Adrenal gland (tissue), 9 donors: ENCODE measurements at regions not wholly inside any gene's neighbourhood (a gene's known extent, or its start where the extent isn't known, plus 50 kb on each side); places are given as distances from the start of the nearest gene placed in this dataset.
A peak's percentile ranks its signal among the peaks of the same experiment; 100 is the strongest.

ENCODE experiments used
- DNase-seq, 7 donors: peaks; one replicate each; pipeline ENCODE4 v3.0.0-alpha.2; 2019 to 2020
- H3K27ac ChIP-seq, 5 donors: fragments of 200-600 bp; sonication (generic) in 4 of 5; 1 replicate in 3 of 5; 2 replicates in 2 of 5; pipeline versions ENCODE4 v1.5.1 to v1.8.0; 2016 to 2020; ENCODE audit warnings: mild to moderate bottlenecking in 1 of 5
- H3K27me3 ChIP-seq: fragments of 200-600 bp; 2 replicates; pipeline ENCODE4 v1.8.0; 2021
- H3K36me3 ChIP-seq, 2 donors: fragments of 200-600 bp; replicated peaks in 1 of 2; 1 replicate in 1 of 2; 2 replicates in 1 of 2; pipeline versions ENCODE4 v1.5.1 to v1.8.0; 2018 to 2022
- H3K4me1 ChIP-seq, 2 donors: fragments of 200-600 bp; replicated peaks in 1 of 2; 1 replicate in 1 of 2; 2 replicates in 1 of 2; pipeline versions ENCODE4 v1.5.1 to v1.8.0; 2018 to 2021
- H3K4me3 ChIP-seq, 4 donors: fragments of 200-600 bp; sonication (generic) in 3 of 4; one replicate each; pipeline ENCODE4 v1.5.1; 2016 to 2018
- H3K9me3 ChIP-seq, 3 donors: fragments of 200-600 bp; sonication (generic) in 1 of 3; replicated peaks in 1 of 3; 1 replicate in 2 of 3; 2 replicates in 1 of 3; pipeline versions ENCODE4 v1.5.1 to v1.8.0; 2016 to 2021
- CTCF ChIP-seq, 6 experiments: fragments of 450-650 bp in 4 of 6; fragments of 200-600 bp in 2 of 6; sonication (generic) in 1 of 6; IDR thresholded peaks; 1 replicate in 5 of 6; 2 replicates in 1 of 6; pipeline versions ENCODE4 v1.5.1 to v1.8.0; 2016 to 2021; ENCODE audit warnings: antibody characterized with exemption in 6 of 6, mild to moderate bottlenecking in 2 of 6, moderate library complexity in 1 of 6
- POLR2A ChIP-seq, 2 donors: fragments of 450-650 bp; IDR thresholded peaks; one replicate each; pipeline ENCODE4 v1.6.1; 2017; ENCODE audit warnings: antibody characterized with exemption in 2 of 2, mild to moderate bottlenecking in 2 of 2, moderate library complexity in 1 of 2
- WGBS, 4 donors: extraction: QIAGEN DNeasy Blood & Tissue Kit in 2 of 4; methylation state at CpG; one replicate each; pipeline versions ENCODE4 v1.1.5 to v1.1.7; 2013 to 2017; 5-methylcytosine and 5-hydroxymethylcytosine counted together
- intact Hi-C, 2 donors: fragments of 100-400 bp; cut with DNase I; formaldehyde crosslinking; loops; one replicate each; pipeline versions ENCODE4 v1.14.1 to v1.15.0; 2022 to 2023
- donor health status: healthy with polysubstance abuse.
- donor health status: Bipolar disorder and iron deficiency.
- donor health status: DM: yes; HTN: yes; CAD: no.
- donor health status: DM: no; HTN: no; CAD: no.
- donor health status: DM: no; HTN: no; CAD: no.

GRCh38 chr15:57861034-57861638 lies 154.6 kb downstream of the POLR2M start:
- Histone ChIP-seq H3K36me3 (no peaks in the 10 kb centered on the region), H3K27me3 (no peaks in the 10 kb centered on the region), H3K9me3 (no peaks in the 10 kb centered on the region), H3K4me1 (no peaks in the 10 kb centered on the region), H3K27ac (no peak overlapping the region), H3K4me3 (no peak overlapping the region)
- DNase-seq: peak in 6 of 7 donors; percentile 17 to 62 (median 40)
- no peak for TF ChIP-seq POLR2A (IDR thresholded peaks at IDR 0.05)
- peak; percentile 73 to 90 (median 80) for TF ChIP-seq CTCF (IDR thresholded peaks at IDR 0.05)
- 13 to 21% (median 17%) methylated on average over 6 of the region's 6 CpGs for WGBS, 4 donors
- intact Hi-C loops: loop anchor here in 1 of 2 donors (10.0 kb wide), 2 partner anchors 286 to 324 kb away; no protein-coding TSS in a partner anchor

GRCh38 chr15:57861815-57862586 lies 155.5 kb downstream of the POLR2M start:
- Histone ChIP-seq H3K4me1 (no peaks in the 10 kb centered on the region), H3K27me3 (peaks cover 2% of the 10 kb centered on the region), H3K27ac (no peak overlapping the region), H3K36me3 (no peaks in the 10 kb centered on the region), H3K9me3 (no peaks in the 10 kb centered on the region), H3K4me3 (no peak overlapping the region)
- DNase-seq: peak in 3 of 7 donors; percentile 25 to 44 (median 34)
- intact Hi-C loops: loop anchor here in 1 of 2 donors (10.0 kb wide), 2 partner anchors 287 to 323 kb away; no protein-coding TSS in a partner anchor
- WGBS, 4 donors: 42 to 58% (median 51%) methylated on average over 6 of the region's 6 CpGs
- TF ChIP-seq CTCF (IDR thresholded peaks at IDR 0.05) (no peak), POLR2A (IDR thresholded peaks at IDR 0.05) (no peak)

- Histone ChIP-seq H3K4me1 (no peaks in the 10 kb centered on the region), H3K9me3 (no peaks in the 10 kb centered on the region), H3K36me3 (no peaks in the 10 kb centered on the region), H3K27ac (no peak overlapping the region), H3K27me3 (peaks cover 10% of the 10 kb centered on the region), H3K4me3 (no peak overlapping the region)
- 86 to 93% (median 87%) methylated on average over 5 to 6 of the region's 6 CpGs for WGBS, 4 donors
- intact Hi-C loops: loop anchor here in 1 of 2 donors (10.0 kb wide), 2 partner anchors 288 to 322 kb away; no protein-coding TSS in a partner anchor
- DNase-seq: no peak
- no peak for TF ChIP-seq POLR2A (IDR thresholded peaks at IDR 0.05)
- TF ChIP-seq CTCF (IDR thresholded peaks at IDR 0.05): no peak
These were observed 156.2 kb downstream of the POLR2M start for GRCh38 chr15:57862761-57863160.

- Histone ChIP-seq H3K27ac (no peak overlapping the region), H3K4me3 (no peak overlapping the region), H3K36me3 (no peaks in the 10 kb centered on the region), H3K9me3 (no peaks in the 10 kb centered on the region), H3K4me1 (no peaks in the 10 kb centered on the region), H3K27me3 (peaks cover 24% of the 10 kb centered on the region)
- DNase-seq: no peak
- intact Hi-C loops: loop anchor here in 1 of 2 donors (5.0 to 10.0 kb wide), 3 partner anchors 202 to 320 kb away; partner anchors contain the start of gene ALDH1A2
- peak in 2 of 6 experiments; percentile 33 to 39 for TF ChIP-seq CTCF (IDR thresholded peaks at IDR 0.05)
- TF ChIP-seq POLR2A (IDR thresholded peaks at IDR 0.05): no peak
- 78 to 93% (median 86%) methylated on average over 3 of the region's 3 CpGs for WGBS, 4 donors
These were observed 158.8 kb downstream of the POLR2M start for GRCh38 chr15:57865294-57865693.
